ENCODE measurements at regions not wholly inside any gene's neighbourhood (a gene's known extent, or its start where the extent isn't known, plus 50 kb on each side); places are given as distances from the start of the nearest gene placed in this dataset.

- no peak for DNase-seq (ENCODE audit: low spot score)
These were observed 57.6 kb downstream of the TENT5A start for GRCh38 chr6:81694855-81695254.

- no peak for DNase-seq (ENCODE audit: low spot score)
These were observed 58.3 kb downstream of the TENT5A start for GRCh38 chr6:81694207-81694606.

GRCh38 chr6:81693266-81693665, 59.2 kb downstream of the TENT5A start:
- no peak for DNase-seq (ENCODE audit: low spot score)

- DNase-seq (ENCODE audit: low spot score), result no peak
These were observed 62.4 kb downstream of the TENT5A start for GRCh38 chr6:81690073-81690472.

- DNase-seq (ENCODE audit: low spot score), result no peak
These were observed 62.9 kb downstream of the TENT5A start for GRCh38 chr6:81689580-81689979.

- peak; percentile 11 for DNase-seq (ENCODE audit: low spot score)
These were observed 68.6 kb downstream of the TENT5A start for GRCh38 chr6:81683912-81684311.

GRCh38 chr6:81682858-81683620, 69.4 kb downstream of the TENT5A start:
- DNase-seq (ENCODE audit: low spot score), result no peak

GRCh38 chr6:81682235-81682795, 70.2 kb downstream of the TENT5A start:
- no peak for DNase-seq (ENCODE audit: low spot score)

- no peak for DNase-seq (ENCODE audit: low spot score)
These were observed 83.0 kb downstream of the TENT5A start for GRCh38 chr6:81669445-81669844.

- DNase-seq (ENCODE audit: low spot score), result no peak
These were observed 83.8 kb downstream of the TENT5A start for GRCh38 chr6:81668615-81669047.

- DNase-seq (ENCODE audit: low spot score), result no peak
These were observed 86.0 kb downstream of the TENT5A start for GRCh38 chr6:81666481-81666880.

- no peak for DNase-seq (ENCODE audit: low spot score)
These were observed 96.2 kb downstream of the TENT5A start for GRCh38 chr6:81656231-81656630.

GRCh38 chr6:81655696-81656095, 96.8 kb downstream of the TENT5A start:
- DNase-seq (ENCODE audit: low spot score), result no peak

GRCh38 chr6:81648502-81648901, 104.0 kb downstream of the TENT5A start:
- no peak for DNase-seq (ENCODE audit: low spot score)

- no peak for DNase-seq (ENCODE audit: low spot score)
These were observed 109.3 kb downstream of the TENT5A start for GRCh38 chr6:81643156-81643555.

- DNase-seq (ENCODE audit: low spot score), result no peak
These were observed 111.6 kb downstream of the TENT5A start for GRCh38 chr6:81640891-81641290.

- no peak for DNase-seq (ENCODE audit: low spot score)
These were observed 112.4 kb downstream of the TENT5A start for GRCh38 chr6:81640126-81640525.

GRCh38 chr6:81638366-81638765, 114.1 kb downstream of the TENT5A start:
- DNase-seq (ENCODE audit: low spot score), result no peak

GRCh38 chr6:81636930-81637568, 115.4 kb downstream of the TENT5A start:
- DNase-seq (ENCODE audit: low spot score), result no peak

- no peak for DNase-seq (ENCODE audit: low spot score)
These were observed 118.2 kb downstream of the TENT5A start for GRCh38 chr6:81634155-81634880.

- no peak for DNase-seq (ENCODE audit: low spot score)
These were observed 119.1 kb downstream of the TENT5A start for GRCh38 chr6:81633391-81633790.

- no peak for DNase-seq (ENCODE audit: low spot score)
These were observed 121.8 kb downstream of the TENT5A start for GRCh38 chr6:81630719-81631118.

- no peak for DNase-seq (ENCODE audit: low spot score)
These were observed 127.3 kb downstream of the TENT5A start for GRCh38 chr6:81625216-81625615.

Measured in AG20443 (cell line).